OCI-LY7 (cell line): ENCODE measurements at regions not wholly inside any gene's neighbourhood (a gene's known extent, or its start where the extent isn't known, plus 50 kb on each side); places are given as distances from the start of the nearest gene placed in this dataset.

Experiments
- EZH2phosphoT487 ChIP-seq: fragments of 200-600 bp; sonication (generic); IDR thresholded peaks from 2 replicates; pipeline ENCODE4 v1.6.1; 2018; ENCODE audit warnings: low read depth, borderline replicate concordance, mild to moderate bottlenecking, mixed run types, antibody characterized with exemption, low read length, moderate library complexity, mixed read lengths
- TF ChIP-seq, protein P1 (sequence below): fragments of 200-600 bp; sonication (generic); conservative IDR thresholded peaks from 2 replicates; pipeline ENCODE4 v1.5.1; 2014; ENCODE audit warnings: mild to moderate bottlenecking, antibody characterized with exemption, low read length, moderate library complexity, mixed read lengths

DNA sequence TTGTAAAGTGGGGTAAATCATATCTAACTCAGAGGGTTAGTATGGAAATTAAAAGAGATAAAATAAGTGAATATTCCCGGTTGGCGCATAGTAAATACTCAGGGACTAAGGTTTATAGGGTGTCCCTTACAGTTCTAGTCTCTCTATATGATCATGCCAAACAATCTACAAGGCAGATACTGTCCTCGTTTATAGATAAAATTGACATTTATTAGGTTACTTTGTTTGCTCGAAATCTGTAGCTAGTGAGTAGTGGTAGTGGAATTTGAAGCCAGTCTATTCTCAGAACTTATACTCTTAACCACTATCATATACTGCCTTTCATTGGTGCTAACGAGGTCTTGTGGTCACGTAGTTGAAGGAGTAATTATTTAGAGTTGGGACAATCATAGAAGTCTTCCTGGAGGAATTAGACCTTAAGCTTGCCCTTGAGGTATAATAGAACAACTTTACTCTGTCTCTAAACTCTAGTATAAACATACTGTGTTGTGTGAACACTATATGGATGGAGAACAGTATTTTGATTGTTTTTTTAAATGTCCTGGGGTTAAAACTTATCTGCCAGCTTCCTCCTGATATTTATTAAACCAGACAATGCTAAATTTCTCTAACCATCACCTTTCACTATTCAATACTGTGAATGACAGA is 324.0 kb downstream of the STIM2 start:
- TF ChIP-seq, protein P1, sequence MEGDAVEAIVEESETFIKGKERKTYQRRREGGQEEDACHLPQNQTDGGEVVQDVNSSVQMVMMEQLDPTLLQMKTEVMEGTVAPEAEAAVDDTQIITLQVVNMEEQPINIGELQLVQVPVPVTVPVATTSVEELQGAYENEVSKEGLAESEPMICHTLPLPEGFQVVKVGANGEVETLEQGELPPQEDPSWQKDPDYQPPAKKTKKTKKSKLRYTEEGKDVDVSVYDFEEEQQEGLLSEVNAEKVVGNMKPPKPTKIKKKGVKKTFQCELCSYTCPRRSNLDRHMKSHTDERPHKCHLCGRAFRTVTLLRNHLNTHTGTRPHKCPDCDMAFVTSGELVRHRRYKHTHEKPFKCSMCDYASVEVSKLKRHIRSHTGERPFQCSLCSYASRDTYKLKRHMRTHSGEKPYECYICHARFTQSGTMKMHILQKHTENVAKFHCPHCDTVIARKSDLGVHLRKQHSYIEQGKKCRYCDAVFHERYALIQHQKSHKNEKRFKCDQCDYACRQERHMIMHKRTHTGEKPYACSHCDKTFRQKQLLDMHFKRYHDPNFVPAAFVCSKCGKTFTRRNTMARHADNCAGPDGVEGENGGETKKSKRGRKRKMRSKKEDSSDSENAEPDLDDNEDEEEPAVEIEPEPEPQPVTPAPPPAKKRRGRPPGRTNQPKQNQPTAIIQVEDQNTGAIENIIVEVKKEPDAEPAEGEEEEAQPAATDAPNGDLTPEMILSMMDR, result no peak
- TF ChIP-seq EZH2phosphoT487, result no peak
